ENCODE measurements at regions not wholly inside any gene's neighbourhood (a gene's known extent, or its start where the extent isn't known, plus 50 kb on each side); places are given as distances from the start of the nearest gene placed in this dataset.

GRCh38 chr7:12769444-12769843 is 82.0 kb downstream of the ARL4A start:
- Mint-ChIP-seq H3K9me3 (peaks cover 7% of the 10 kb centered on the region), H3K36me3 (no peaks in the 10 kb centered on the region), H3K4me3 (no peak overlapping the region), H3K27ac (no peak overlapping the region), H3K4me1 (no peaks in the 10 kb centered on the region)
- ATAC-seq (no peak), DNase-seq (ENCODE audit: low spot score in 2 of 2) (no peak)

- H3K4me3 Mint-ChIP-seq = no peak overlapping the region
- H3K27ac Mint-ChIP-seq = no peak overlapping the region
- DNase-seq (ENCODE audit: low spot score in 2 of 2) (no peak), ATAC-seq (no peak)
- H3K9me3 Mint-ChIP-seq = peaks cover 7% of the 10 kb centered on the region
- no peaks in the 10 kb centered on the region for H3K4me1 Mint-ChIP-seq
- H3K36me3 Mint-ChIP-seq = no peaks in the 10 kb centered on the region
These were observed 83.0 kb downstream of the ARL4A start for GRCh38 chr7:12770227-12770975.

GRCh38 chr7:12771378-12771877 is 84.0 kb downstream of the ARL4A start:
- H3K36me3 Mint-ChIP-seq = no peaks in the 10 kb centered on the region
- DNase-seq (ENCODE audit: low spot score in 2 of 2) = no peak
- no peak overlapping the region for H3K4me3 Mint-ChIP-seq
- no peak for ATAC-seq
- peaks cover 7% of the 10 kb centered on the region for H3K9me3 Mint-ChIP-seq
- H3K4me1 Mint-ChIP-seq = no peaks in the 10 kb centered on the region
- H3K27ac Mint-ChIP-seq = no peak overlapping the region

DNA sequence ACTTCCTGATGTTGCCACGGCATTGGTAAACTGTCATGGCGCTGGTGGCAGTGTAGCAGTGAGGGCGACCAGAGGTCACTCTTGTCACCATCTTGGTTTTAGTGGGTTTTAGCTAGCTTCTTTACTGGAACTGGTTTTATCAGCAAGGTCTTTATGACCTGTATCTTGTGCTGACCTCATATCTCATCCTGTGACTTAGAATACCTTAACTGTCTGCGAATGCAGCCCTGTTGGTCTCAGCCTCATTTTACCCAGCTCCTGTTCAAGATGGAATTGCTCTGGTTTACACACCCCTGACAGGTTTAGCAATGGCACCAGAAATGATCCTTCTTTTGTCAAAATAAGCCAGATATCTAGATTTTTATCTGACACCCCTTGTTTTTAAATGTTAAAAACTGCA is 85.3 kb downstream of the ARL4A start:
- no peak overlapping the region for H3K4me3 Mint-ChIP-seq
- H3K27ac Mint-ChIP-seq = no peak overlapping the region
- no peaks in the 10 kb centered on the region for H3K36me3 Mint-ChIP-seq
- no peaks in the 10 kb centered on the region for H3K4me1 Mint-ChIP-seq
- H3K9me3 Mint-ChIP-seq = peaks cover 7% of the 10 kb centered on the region
- ATAC-seq = no peak
- DNase-seq (ENCODE audit: low spot score in 2 of 2) = no peak

DNA sequence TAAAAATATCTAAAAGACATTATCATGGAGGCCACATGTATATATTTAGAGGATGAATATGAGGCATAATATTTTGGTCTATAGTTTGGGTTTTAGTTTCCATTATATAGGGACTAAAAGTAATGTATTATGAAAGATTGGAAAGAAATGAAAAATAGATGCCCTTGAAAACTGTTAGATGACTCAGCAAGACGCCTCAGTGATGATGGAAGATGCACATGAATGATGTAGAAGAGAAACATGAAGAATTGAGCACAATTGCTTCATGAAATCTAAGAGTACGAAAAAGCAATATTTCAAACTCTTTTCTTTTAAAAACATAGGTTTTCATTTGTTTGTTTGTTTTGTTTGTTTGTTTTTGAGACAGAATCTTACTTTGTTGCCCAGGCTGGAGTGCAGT is 89.8 kb downstream of the ARL4A start:
- no peak overlapping the region for H3K4me3 Mint-ChIP-seq
- no peak overlapping the region for H3K27ac Mint-ChIP-seq
- H3K9me3 Mint-ChIP-seq = peaks cover 5% of the 10 kb centered on the region
- H3K4me1 Mint-ChIP-seq = no peaks in the 10 kb centered on the region
- no peak for DNase-seq (ENCODE audit: low spot score in 2 of 2)
- no peaks in the 10 kb centered on the region for H3K36me3 Mint-ChIP-seq
- no peak for ATAC-seq

DNA sequence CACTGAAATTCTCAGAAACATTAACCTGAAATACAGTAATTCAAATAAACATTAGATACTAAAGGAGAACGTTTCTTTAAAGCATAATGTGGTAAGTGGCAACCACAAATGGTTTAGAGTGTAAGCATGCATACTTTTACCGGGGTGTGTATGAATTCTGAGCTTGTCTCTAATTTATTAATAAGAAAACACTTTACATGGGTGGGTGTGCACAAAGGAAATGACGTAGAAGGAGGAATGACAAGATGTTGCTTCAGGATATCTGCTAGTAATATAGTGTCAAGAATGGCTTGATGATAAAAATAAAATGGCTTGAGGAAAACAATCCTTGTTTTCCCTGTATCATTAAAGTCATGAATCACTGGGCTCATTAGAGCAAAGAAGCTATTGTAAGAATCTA is 92.5 kb downstream of the ARL4A start:
- ATAC-seq = no peak
- Mint-ChIP-seq H3K36me3 (no peaks in the 10 kb centered on the region), H3K4me1 (no peaks in the 10 kb centered on the region), H3K27ac (no peak overlapping the region), H3K4me3 (no peak overlapping the region), H3K9me3 (no peaks in the 10 kb centered on the region)
- no peak for DNase-seq (ENCODE audit: low spot score in 2 of 2)

- ATAC-seq (no peak), DNase-seq (ENCODE audit: low spot score in 2 of 2) (no peak)
- Mint-ChIP-seq H3K9me3 (no peaks in the 10 kb centered on the region), H3K4me1 (no peaks in the 10 kb centered on the region), H3K27ac (no peak overlapping the region), H3K4me3 (no peak overlapping the region), H3K36me3 (no peaks in the 10 kb centered on the region)
These were observed 96.1 kb downstream of the ARL4A start for GRCh38 chr7:12783421-12784095.

DNA sequence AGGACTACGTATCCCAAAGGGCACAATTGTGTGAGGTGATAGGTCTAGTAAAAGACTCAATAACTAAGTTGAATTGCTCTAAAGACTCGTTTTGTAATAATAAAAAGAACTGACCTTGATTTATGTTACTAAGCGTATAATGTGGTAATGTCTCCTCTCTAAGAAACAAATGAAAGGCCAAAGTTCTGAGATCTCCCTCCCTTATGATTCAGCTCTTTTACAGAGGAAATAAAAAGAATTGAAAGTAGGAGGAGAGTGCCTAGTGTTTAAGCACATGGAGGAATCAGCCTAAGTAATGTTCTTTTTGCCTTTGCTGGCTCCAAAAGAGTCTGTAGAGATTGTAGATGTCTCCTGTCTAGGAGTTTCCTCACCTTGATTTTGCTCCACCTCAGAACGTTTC is 98.0 kb downstream of the ARL4A start:
- DNase-seq (ENCODE audit: low spot score in 2 of 2) = no peak

GRCh38 chr7:12786494-12786893 is 99.1 kb downstream of the ARL4A start:
- Mint-ChIP-seq H3K27ac (no peak overlapping the region), H3K4me1 (no peaks in the 10 kb centered on the region), H3K9me3 (no peaks in the 10 kb centered on the region), H3K4me3 (no peak overlapping the region), H3K36me3 (no peaks in the 10 kb centered on the region)
- DNase-seq (ENCODE audit: low spot score in 2 of 2) (no peak), ATAC-seq (no peak)

More for the DNA sequence above, 98.0 kb downstream of the ARL4A start:
- no peak overlapping the region for H3K27ac Mint-ChIP-seq
- no peak for ATAC-seq
- no peaks in the 10 kb centered on the region for H3K36me3 Mint-ChIP-seq
- no peaks in the 10 kb centered on the region for H3K9me3 Mint-ChIP-seq
- H3K4me1 Mint-ChIP-seq = no peaks in the 10 kb centered on the region
- H3K4me3 Mint-ChIP-seq = no peak overlapping the region

DNA sequence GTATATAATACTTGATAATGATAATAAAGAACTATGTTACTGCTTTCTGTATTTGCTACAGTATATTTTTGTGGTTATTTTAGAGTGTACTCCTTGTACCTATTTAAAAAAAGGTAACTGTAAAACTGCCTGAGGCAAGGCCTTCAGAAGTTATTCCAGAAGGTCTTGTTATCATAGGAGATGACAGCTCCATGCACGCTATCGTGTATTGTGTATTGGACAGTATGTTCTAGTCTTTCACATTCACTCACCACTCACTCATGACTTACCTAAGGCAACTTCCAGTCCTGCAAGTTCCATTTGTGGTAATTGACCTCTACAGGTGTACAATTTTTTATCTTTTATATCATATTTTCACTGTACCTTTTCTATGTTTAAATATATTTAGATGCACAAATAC is 100.7 kb downstream of the ARL4A start:
- peak; percentile 27 for ATAC-seq
- no peaks in the 10 kb centered on the region for H3K4me1 Mint-ChIP-seq
- DNase-seq (ENCODE audit: low spot score in 2 of 2) = no peak
- no peak overlapping the region for H3K27ac Mint-ChIP-seq
- no peak overlapping the region for H3K4me3 Mint-ChIP-seq
- no peaks in the 10 kb centered on the region for H3K9me3 Mint-ChIP-seq
- no peaks in the 10 kb centered on the region for H3K36me3 Mint-ChIP-seq

DNA sequence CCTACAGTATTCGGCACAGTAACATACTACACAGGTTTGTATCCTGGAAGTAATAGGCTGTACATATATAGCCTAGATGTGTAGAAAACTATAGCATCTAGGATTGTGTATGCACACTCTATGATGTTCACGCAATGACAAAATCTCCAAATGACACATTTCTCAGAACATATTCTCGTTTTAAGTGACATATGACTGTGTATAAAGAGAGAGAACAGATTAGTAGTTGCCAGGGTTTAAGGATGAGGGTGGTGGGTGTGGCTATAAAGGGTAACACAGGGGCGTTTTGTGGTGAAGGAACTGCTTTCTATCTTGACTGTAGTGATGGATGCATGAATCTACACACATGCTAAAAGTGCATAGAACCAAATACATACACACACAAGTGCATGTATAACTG is 101.2 kb downstream of the ARL4A start:
- no peaks in the 10 kb centered on the region for H3K9me3 Mint-ChIP-seq
- H3K4me3 Mint-ChIP-seq = no peak overlapping the region
- ATAC-seq = peak; percentile 95
- no peaks in the 10 kb centered on the region for H3K4me1 Mint-ChIP-seq
- no peaks in the 10 kb centered on the region for H3K36me3 Mint-ChIP-seq
- no peak overlapping the region for H3K27ac Mint-ChIP-seq
- DNase-seq (ENCODE audit: low spot score in 2 of 2) = no peak

- no peak overlapping the region for H3K27ac Mint-ChIP-seq
- DNase-seq (ENCODE audit: low spot score in 2 of 2) (no peak), ATAC-seq (peak; percentile 48)
- H3K9me3 Mint-ChIP-seq = no peaks in the 10 kb centered on the region
- no peaks in the 10 kb centered on the region for H3K4me1 Mint-ChIP-seq
- H3K4me3 Mint-ChIP-seq = no peak overlapping the region
- no peaks in the 10 kb centered on the region for H3K36me3 Mint-ChIP-seq
These were observed 107.4 kb downstream of the ARL4A start for GRCh38 chr7:12794722-12795302.

GRCh38 chr7:12796397-12797127 is 109.1 kb downstream of the ARL4A start:
- H3K4me1 Mint-ChIP-seq = no peaks in the 10 kb centered on the region
- no peaks in the 10 kb centered on the region for H3K36me3 Mint-ChIP-seq
- no peak overlapping the region for H3K27ac Mint-ChIP-seq
- ATAC-seq (peak; percentile 73), DNase-seq (ENCODE audit: low spot score in 2 of 2) (no peak)
- no peak overlapping the region for H3K4me3 Mint-ChIP-seq
- no peaks in the 10 kb centered on the region for H3K9me3 Mint-ChIP-seq

DNA sequence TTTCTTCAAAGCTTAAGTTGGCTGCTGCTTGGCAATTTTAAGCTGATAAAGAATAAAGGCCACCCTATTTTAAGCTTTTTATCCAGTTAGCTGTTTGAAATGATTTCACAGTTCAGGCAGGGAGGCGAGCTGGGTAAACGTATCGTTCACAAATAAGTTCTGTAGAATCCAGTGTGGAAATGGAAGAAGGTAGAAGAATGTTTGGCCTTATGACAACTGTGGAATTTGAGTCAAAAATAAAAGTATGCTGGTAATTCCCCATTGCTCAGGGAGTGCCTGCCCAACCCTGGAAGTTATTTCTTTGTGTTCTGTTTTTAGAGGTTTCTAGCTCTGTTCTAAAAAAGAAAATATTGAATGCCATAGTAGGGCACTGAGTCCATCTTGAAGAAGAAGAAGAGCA is 113.1 kb downstream of the ARL4A start:
- DNase-seq (ENCODE audit: low spot score in 2 of 2) (no peak), ATAC-seq (no peak)
- no peaks in the 10 kb centered on the region for H3K9me3 Mint-ChIP-seq
- no peaks in the 10 kb centered on the region for H3K4me1 Mint-ChIP-seq
- no peaks in the 10 kb centered on the region for H3K36me3 Mint-ChIP-seq
- no peak overlapping the region for H3K27ac Mint-ChIP-seq
- H3K4me3 Mint-ChIP-seq = no peak overlapping the region

DNA sequence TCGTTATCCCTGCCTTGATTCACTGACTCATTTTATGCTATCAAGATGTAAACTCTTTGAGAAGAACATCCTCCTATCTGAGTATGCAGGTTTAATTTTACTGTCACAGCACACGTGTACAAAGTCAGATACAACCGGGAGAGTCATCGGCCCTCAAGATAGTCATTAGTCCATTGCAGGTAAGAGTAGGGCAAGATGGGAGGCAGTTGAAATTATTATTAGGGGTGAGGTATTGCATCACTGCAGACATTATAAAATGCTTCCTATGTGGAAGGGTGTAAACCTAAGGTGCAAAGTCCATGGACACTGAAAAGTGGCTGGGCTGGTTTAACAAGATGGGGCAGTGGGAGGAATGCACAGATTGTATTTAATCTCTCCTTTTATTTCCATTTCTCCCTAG is 113.7 kb downstream of the ARL4A start:
- H3K27ac Mint-ChIP-seq = no peak overlapping the region

More for the DNA sequence above, 113.7 kb downstream of the ARL4A start:
- DNase-seq (ENCODE audit: low spot score in 2 of 2) (no peak), ATAC-seq (no peak)
- Mint-ChIP-seq H3K4me3 (no peak overlapping the region), H3K36me3 (no peaks in the 10 kb centered on the region), H3K9me3 (no peaks in the 10 kb centered on the region), H3K4me1 (no peaks in the 10 kb centered on the region)
